ENCODE measurements at regions not wholly inside any gene's neighbourhood (a gene's known extent, or its start where the extent isn't known, plus 50 kb on each side); places are given as distances from the start of the nearest gene placed in this dataset.

- TF ChIP-seq EZH2phosphoT487 (IDR thresholded peaks at IDR 0.05; ENCODE audit: low read depth) (no peak), CTCF (IDR thresholded peaks at IDR 0.05; ENCODE audit: low read depth, low read length) (no peak)
Observed at GRCh38 chr2:106618614-106619013, 131.4 kb downstream of the CD8B2 start.

All from OCI-LY3 (cell line).